NCI-H1105 (cell line): ENCODE measurements at regions not wholly inside any gene's neighbourhood (a gene's known extent, or its start where the extent isn't known, plus 50 kb on each side); places are given as distances from the start of the nearest gene placed in this dataset.
"Not testable (repeated sequence)": the region's sequence is repeated elsewhere in the genome, so short reads cannot be mapped to it uniquely, and the experiment has no call there.

Experiments used
- DNase-seq: peaks from one replicate; lab custom pipeline; 2025; lab: John Stamatoyannopoulos, UW

- DNase-seq: no peak
These were observed 122.2 kb upstream of the ESX1 start for GRCh38 chrX:104376937-104377336.

- DNase-seq: no peak
These were observed 117.8 kb upstream of the ESX1 start for GRCh38 chrX:104372547-104372946.

- no peak for DNase-seq
These were observed 115.4 kb upstream of the ESX1 start for GRCh38 chrX:104370089-104370488.

GRCh38 chrX:104360774-104361173, 106.0 kb upstream of the ESX1 start:
- DNase-seq: not testable (repeated sequence)

GRCh38 chrX:104359124-104359523, 104.4 kb upstream of the ESX1 start:
- DNase-seq: no peak

- DNase-seq: no peak
These were observed 96.5 kb upstream of the ESX1 start for GRCh38 chrX:104351173-104351769.

- no peak for DNase-seq
These were observed 93.1 kb upstream of the ESX1 start for GRCh38 chrX:104347860-104348259.

- peak; percentile 0 for DNase-seq
These were observed 88.8 kb upstream of the ESX1 start for GRCh38 chrX:104343428-104344129.

GRCh38 chrX:104342065-104342464, 87.3 kb upstream of the ESX1 start:
- DNase-seq: peak; percentile 0

GRCh38 chrX:104335756-104336155, 81.0 kb upstream of the ESX1 start:
- no peak for DNase-seq

- no peak for DNase-seq
These were observed 80.2 kb upstream of the ESX1 start for GRCh38 chrX:104334971-104335370.

- DNase-seq: no peak
These were observed 76.2 kb upstream of the ESX1 start for GRCh38 chrX:104330966-104331365.

- no peak for DNase-seq
These were observed 75.0 kb upstream of the ESX1 start for GRCh38 chrX:104329731-104330130.

GRCh38 chrX:104325213-104325585, 70.5 kb upstream of the ESX1 start:
- no peak for DNase-seq

- DNase-seq: no peak
These were observed 69.9 kb upstream of the ESX1 start for GRCh38 chrX:104324461-104325212.

- no peak for DNase-seq
These were observed 64.6 kb upstream of the ESX1 start for GRCh38 chrX:104319346-104319745.

GRCh38 chrX:104318330-104319009, 63.7 kb upstream of the ESX1 start:
- DNase-seq: no peak

- no peak for DNase-seq
These were observed 62.0 kb upstream of the ESX1 start for GRCh38 chrX:104316739-104317138.

GRCh38 chrX:104315555-104315954, 60.8 kb upstream of the ESX1 start:
- DNase-seq: no peak

GRCh38 chrX:104310657-104311254, 56.0 kb upstream of the ESX1 start:
- DNase-seq: no peak

GRCh38 chrX:104310090-104310489, 55.4 kb upstream of the ESX1 start:
- DNase-seq: no peak

- no peak for DNase-seq
These were observed 54.4 kb upstream of the ESX1 start for GRCh38 chrX:104309169-104309568.
